HEK293 (cell line): ENCODE measurements at regions not wholly inside any gene's neighbourhood (a gene's known extent, or its start where the extent isn't known, plus 50 kb on each side); places are given as distances from the start of the nearest gene placed in this dataset.

Experiments
- CTCF ChIA-PET: fragments of 350-600 bp; formaldehyde crosslinking; extraction: SDS; loops from one replicate; lab custom pipeline; 2021; ENCODE audit warnings: antibody characterized with exemption; lab: Yijun Ruan, JAX
- POLR2A ChIA-PET: fragments of 300-600 bp; formaldehyde crosslinking; extraction: SDS; loops from one replicate; lab custom pipeline; 2020; ENCODE audit warnings: antibody characterized with exemption, inconsistent platforms; lab: Yijun Ruan, JAX
- H3K27ac ChIP-seq: fragments of 200-500 bp; sonication (Bioruptor generic); 2 replicates; pipeline ENCODE4 v1.5.1; 2014; ENCODE audit warnings: low read depth, low read length, control low read depth, inconsistent platforms; ENCODE audit errors: extremely low read depth
- H3K36me3 ChIP-seq, 2 experiments: fragments of 200-500 bp in 1 of 2; sonication (Bioruptor generic) in 1 of 2; 1 replicate in 1 of 2; 2 replicates in 1 of 2; pipeline ENCODE4 v1.5.1; 2014 to 2017; ENCODE audit warnings: inconsistent platforms in 2 of 2, low read length in 2 of 2; ENCODE audit not compliant: control insufficient read depth in 2 of 2, insufficient read depth in 1 of 2
- H3K4me1 ChIP-seq: fragments of 200-500 bp; sonication (Bioruptor generic); 2 replicates; pipeline ENCODE4 v1.5.1; 2014; ENCODE audit warnings: mild to moderate bottlenecking, low read length, inconsistent platforms; ENCODE audit not compliant: control insufficient read depth, insufficient read depth
- H3K4me3 ChIP-seq: 2 replicates; pipeline ENCODE4 v1.5.1; 2011; ENCODE audit warnings: low read depth, mild to moderate bottlenecking, control low read depth, low read length, moderate library complexity
- H3K9me3 ChIP-seq: fragments of 200-500 bp; sonication (Bioruptor generic); 2 replicates; pipeline ENCODE4 v1.5.1; 2014; ENCODE audit warnings: low read depth, low read length, inconsistent platforms; ENCODE audit not compliant: control insufficient read depth, insufficient read depth
- GLIS1 ChIP-seq: fragments of 450-650 bp; formaldehyde crosslinking; IDR thresholded peaks from 2 replicates; pipeline ENCODE4 v1.5.1; 2016; ENCODE audit warnings: missing biosample characterization, missing genetic modification characterization
- GLIS2 ChIP-seq: fragments of 450-650 bp; formaldehyde crosslinking; IDR thresholded peaks from 2 replicates; pipeline ENCODE4 v1.5.1; 2016; ENCODE audit warnings: missing biosample characterization, missing genetic modification characterization
- HOXD13 ChIP-seq: sonication (generic); formaldehyde crosslinking; IDR thresholded peaks from 2 replicates; pipeline ENCODE4 v1.8.0; 2022; ENCODE audit warnings: missing genetic modification reagents, borderline replicate concordance
- ZBTB6 ChIP-seq: fragments of 450-650 bp; formaldehyde crosslinking; IDR thresholded peaks from 2 replicates; pipeline ENCODE4 v1.5.1; 2017; ENCODE audit warnings: missing biosample characterization, missing genetic modification characterization
- ZNF202 ChIP-seq: fragments of 450-650 bp; formaldehyde crosslinking; IDR thresholded peaks from 2 replicates; pipeline ENCODE4 v1.5.1; 2016; ENCODE audit warnings: missing biosample characterization, missing genetic modification characterization, borderline replicate concordance
- ZNF521 ChIP-seq: fragments of 450-650 bp; formaldehyde crosslinking; IDR thresholded peaks from 2 replicates; pipeline ENCODE4 v1.5.1; 2017; ENCODE audit warnings: missing biosample characterization, mild to moderate bottlenecking, missing genetic modification characterization
- ZNF529 ChIP-seq: fragments of 450-650 bp; formaldehyde crosslinking; IDR thresholded peaks from 2 replicates; pipeline ENCODE4 v1.5.1; 2017; ENCODE audit warnings: missing genetic modification characterization, missing biosample characterization; ENCODE audit not compliant: insufficient replicate concordance
- TF ChIP-seq, protein P1 (sequence below): sonication (generic); formaldehyde crosslinking; IDR thresholded peaks from 2 replicates; pipeline ENCODE4 v1.8.1; 2022; ENCODE audit warnings: mild to moderate bottlenecking, moderate library complexity, missing genetic modification reagents
- TF ChIP-seq, protein P2 (sequence below): fragments of 450-650 bp; formaldehyde crosslinking; IDR thresholded peaks from 2 replicates; pipeline ENCODE4 v1.5.1; 2016; ENCODE audit warnings: missing biosample characterization, missing genetic modification characterization
- TF ChIP-seq, protein P3 (sequence below): fragments of 450-650 bp; formaldehyde crosslinking; IDR thresholded peaks from 2 replicates; pipeline ENCODE4 v1.5.1; 2016; ENCODE audit warnings: missing biosample characterization, missing genetic modification characterization
- TF ChIP-seq, protein P4 (sequence below): fragments of 450-650 bp; formaldehyde crosslinking; IDR thresholded peaks from 2 replicates; pipeline ENCODE4 v1.5.0; 2017; ENCODE audit warnings: missing biosample characterization, missing genetic modification characterization, borderline replicate concordance

DNA sequence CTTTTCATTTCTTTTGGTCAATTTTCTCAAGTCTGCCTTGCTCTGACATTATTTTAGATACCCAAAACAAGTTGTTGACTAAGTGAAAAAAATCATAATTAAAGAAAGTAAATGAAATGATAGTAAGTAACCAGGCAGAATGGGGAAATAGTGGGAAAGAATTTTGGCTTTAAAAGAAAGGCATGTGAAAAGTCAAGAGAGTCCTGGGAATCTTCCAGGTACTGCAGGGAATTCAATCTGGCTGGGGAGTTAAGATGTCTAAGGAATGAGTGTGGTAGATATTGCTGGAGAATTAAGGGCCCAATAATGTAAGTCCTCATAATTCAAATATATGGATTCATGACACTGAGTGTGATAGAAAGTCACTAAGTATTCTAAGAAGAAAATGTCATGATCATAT is 123.1 kb upstream of the PAPPA start (continued):
- TF ChIP-seq, protein P1, sequence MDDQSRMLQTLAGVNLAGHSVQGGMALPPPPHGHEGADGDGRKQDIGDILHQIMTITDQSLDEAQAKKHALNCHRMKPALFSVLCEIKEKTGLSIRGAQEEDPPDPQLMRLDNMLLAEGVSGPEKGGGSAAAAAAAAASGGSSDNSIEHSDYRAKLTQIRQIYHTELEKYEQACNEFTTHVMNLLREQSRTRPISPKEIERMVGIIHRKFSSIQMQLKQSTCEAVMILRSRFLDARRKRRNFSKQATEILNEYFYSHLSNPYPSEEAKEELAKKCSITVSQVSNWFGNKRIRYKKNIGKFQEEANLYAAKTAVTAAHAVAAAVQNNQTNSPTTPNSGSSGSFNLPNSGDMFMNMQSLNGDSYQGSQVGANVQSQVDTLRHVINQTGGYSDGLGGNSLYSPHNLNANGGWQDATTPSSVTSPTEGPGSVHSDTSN (CRISPR knock-in tag), result no peak
- TF ChIP-seq, protein P2, sequence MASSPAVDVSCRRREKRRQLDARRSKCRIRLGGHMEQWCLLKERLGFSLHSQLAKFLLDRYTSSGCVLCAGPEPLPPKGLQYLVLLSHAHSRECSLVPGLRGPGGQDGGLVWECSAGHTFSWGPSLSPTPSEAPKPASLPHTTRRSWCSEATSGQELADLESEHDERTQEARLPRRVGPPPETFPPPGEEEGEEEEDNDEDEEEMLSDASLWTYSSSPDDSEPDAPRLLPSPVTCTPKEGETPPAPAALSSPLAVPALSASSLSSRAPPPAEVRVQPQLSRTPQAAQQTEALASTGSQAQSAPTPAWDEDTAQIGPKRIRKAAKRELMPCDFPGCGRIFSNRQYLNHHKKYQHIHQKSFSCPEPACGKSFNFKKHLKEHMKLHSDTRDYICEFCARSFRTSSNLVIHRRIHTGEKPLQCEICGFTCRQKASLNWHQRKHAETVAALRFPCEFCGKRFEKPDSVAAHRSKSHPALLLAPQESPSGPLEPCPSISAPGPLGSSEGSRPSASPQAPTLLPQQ (tag by site-specific recombination), result no peak
- TF ChIP-seq ZBTB6 (tag by site-specific recombination), result no peak
- no peak for TF ChIP-seq HOXD13

DNA sequence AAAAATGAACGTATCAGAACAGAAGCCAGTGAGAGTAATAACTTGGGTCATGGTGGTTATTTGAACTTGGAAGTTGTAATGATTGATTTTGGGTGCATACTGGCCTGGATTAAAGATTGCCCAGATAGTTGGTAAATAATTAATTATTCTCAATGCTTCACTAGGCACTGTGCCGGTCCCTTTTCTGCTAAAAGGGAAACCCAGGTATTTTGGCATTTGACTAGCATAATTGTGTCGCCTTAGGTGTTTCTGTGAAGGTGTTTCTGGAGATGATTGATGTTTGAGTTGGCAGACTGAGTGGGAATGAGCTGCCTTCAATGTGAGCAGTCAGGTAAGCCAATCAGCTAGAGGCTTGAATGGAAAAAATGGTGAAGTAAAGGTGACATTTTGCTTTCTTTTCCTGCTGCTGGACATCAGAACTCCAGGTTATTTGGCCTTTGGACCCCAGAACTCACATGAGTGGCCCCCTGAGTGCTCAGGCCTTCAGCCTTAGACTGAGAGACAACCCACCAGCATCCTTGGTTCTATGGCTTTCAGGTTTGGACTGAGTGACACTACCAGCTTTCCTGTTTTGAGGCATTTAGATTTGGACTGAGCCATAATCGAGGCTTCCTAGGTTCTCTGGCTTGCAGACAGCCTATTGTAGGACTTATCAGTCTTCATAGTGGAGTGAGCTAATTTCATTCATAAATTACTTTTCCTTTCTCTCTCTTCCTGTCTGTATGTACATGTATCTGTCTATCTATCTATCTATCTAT is 120.7 kb upstream of the PAPPA start:
- no peaks in the 10 kb centered on the region for H3K4me1 ChIP-seq
- ChIA-PET POLR2A (no interaction called here), CTCF (no interaction called here)
- H3K36me3 ChIP-seq, result no peaks in the 10 kb centered on the region
- no peak for TF ChIP-seq GLIS1
- TF ChIP-seq, protein P3, sequence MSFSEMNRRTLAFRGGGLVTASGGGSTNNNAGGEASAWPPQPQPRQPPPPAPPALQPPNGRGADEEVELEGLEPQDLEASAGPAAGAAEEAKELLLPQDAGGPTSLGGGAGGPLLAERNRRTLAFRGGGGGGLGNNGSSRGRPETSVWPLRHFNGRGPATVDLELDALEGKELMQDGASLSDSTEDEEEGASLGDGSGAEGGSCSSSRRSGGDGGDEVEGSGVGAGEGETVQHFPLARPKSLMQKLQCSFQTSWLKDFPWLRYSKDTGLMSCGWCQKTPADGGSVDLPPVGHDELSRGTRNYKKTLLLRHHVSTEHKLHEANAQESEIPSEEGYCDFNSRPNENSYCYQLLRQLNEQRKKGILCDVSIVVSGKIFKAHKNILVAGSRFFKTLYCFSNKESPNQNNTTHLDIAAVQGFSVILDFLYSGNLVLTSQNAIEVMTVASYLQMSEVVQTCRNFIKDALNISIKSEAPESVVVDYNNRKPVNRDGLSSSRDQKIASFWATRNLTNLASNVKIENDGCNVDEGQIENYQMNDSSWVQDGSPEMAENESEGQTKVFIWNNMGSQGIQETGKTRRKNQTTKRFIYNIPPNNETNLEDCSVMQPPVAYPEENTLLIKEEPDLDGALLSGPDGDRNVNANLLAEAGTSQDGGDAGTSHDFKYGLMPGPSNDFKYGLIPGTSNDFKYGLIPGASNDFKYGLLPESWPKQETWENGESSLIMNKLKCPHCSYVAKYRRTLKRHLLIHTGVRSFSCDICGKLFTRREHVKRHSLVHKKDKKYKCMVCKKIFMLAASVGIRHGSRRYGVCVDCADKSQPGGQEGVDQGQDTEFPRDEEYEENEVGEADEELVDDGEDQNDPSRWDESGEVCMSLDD (tag by site-specific recombination), result no peak
- no peak for TF ChIP-seq ZNF529 (tag by site-specific recombination)
- TF ChIP-seq, protein P4, sequence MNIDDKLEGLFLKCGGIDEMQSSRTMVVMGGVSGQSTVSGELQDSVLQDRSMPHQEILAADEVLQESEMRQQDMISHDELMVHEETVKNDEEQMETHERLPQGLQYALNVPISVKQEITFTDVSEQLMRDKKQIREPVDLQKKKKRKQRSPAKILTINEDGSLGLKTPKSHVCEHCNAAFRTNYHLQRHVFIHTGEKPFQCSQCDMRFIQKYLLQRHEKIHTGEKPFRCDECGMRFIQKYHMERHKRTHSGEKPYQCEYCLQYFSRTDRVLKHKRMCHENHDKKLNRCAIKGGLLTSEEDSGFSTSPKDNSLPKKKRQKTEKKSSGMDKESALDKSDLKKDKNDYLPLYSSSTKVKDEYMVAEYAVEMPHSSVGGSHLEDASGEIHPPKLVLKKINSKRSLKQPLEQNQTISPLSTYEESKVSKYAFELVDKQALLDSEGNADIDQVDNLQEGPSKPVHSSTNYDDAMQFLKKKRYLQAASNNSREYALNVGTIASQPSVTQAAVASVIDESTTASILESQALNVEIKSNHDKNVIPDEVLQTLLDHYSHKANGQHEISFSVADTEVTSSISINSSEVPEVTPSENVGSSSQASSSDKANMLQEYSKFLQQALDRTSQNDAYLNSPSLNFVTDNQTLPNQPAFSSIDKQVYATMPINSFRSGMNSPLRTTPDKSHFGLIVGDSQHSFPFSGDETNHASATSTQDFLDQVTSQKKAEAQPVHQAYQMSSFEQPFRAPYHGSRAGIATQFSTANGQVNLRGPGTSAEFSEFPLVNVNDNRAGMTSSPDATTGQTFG, result no peak
- no peak for TF ChIP-seq ZNF521 (tag by site-specific recombination)
- TF ChIP-seq GLIS2, result no peak
- TF ChIP-seq ZBTB6 (tag by site-specific recombination), result no peak
- H3K27ac ChIP-seq, result no peak overlapping the region
- H3K4me3 ChIP-seq, result no peak overlapping the region
- H3K9me3 ChIP-seq, result no peaks in the 10 kb centered on the region

- Histone ChIP-seq H3K4me3 (no peak overlapping the region), H3K27ac (no peak overlapping the region), H3K9me3 (no peaks in the 10 kb centered on the region), H3K4me1 (no peaks in the 10 kb centered on the region), H3K36me3 (no peaks in the 10 kb centered on the region)
- POLR2A ChIA-PET, result no interaction called here
- TF ChIP-seq ZNF202, result no peak
- CTCF ChIA-PET, result interaction anchor here (0.6 kb wide), 1 partner anchor 73 kb away, joined by 3 read pairs; no protein-coding TSS in a partner anchor
Observed at GRCh38 chr9:116039312-116039711, 114.3 kb upstream of the PAPPA start.
